Pancreas (tissue), 10 donors: ENCODE measurements at regions not wholly inside any gene's neighbourhood (a gene's known extent, or its start where the extent isn't known, plus 50 kb on each side); places are given as distances from the start of the nearest gene placed in this dataset.
A peak's percentile ranks its signal among the peaks of the same experiment; 100 is the strongest.

Experiments
- ATAC-seq, 4 donors: fragments of 200-7000 bp; cut with Tn5 transposase; one replicate each; pipeline versions ENCODE4 v1.8.0 to v1.9.1; 2020; ENCODE audit warnings: mild to moderate bottlenecking in 4 of 4, moderate library complexity in 4 of 4
- DNase-seq, 6 donors: peaks; one replicate each; pipeline ENCODE4 v3.0.0-alpha.2; 2020
- FAIRE-seq: peaks from 2 replicates; lab custom pipeline; 2012; peaks lifted over from hg19 to GRCh38; lab: Jason Lieb, UNC
- H3K27ac ChIP-seq, 4 donors: fragments of 200-600 bp; sonication (generic); 1 replicate in 3 of 4; 2 replicates in 1 of 4; pipeline versions ENCODE4 v1.5.0 to v1.8.0; 2020
- H3K27me3 ChIP-seq, 4 donors: fragments of 200-600 bp; one replicate each; pipeline ENCODE4 v1.8.0; 2021
- H3K36me3 ChIP-seq, 3 donors: fragments of 200-600 bp; sonication (generic) in 1 of 3; one replicate each; pipeline versions ENCODE4 v1.5.0 to v1.8.0; 2020 to 2021
- H3K4me1 ChIP-seq, 3 donors: fragments of 200-600 bp; one replicate each; pipeline ENCODE4 v1.8.0; 2021
- H3K4me3 ChIP-seq, 4 donors: fragments of 200-600 bp; sonication (generic) in 2 of 4; one replicate each; pipeline versions ENCODE4 v1.5.0 to v1.8.0; 2020 to 2021
- H3K9me3 ChIP-seq, 4 donors: fragments of 200-600 bp; one replicate each; pipeline ENCODE4 v1.8.0; 2021
- WGBS, 2 donors: extraction: QIAGEN DNeasy Blood & Tissue Kit; methylation state at CpG; one replicate each; pipeline ENCODE4 v1.1.7; 2013; 5-methylcytosine and 5-hydroxymethylcytosine counted together
- intact Hi-C, 3 donors: fragments of 100-400 bp; cut with DNase I; formaldehyde crosslinking; loops; one replicate each; pipeline versions ENCODE4 v1.11.1 to v1.14.2; 2022
- TF ChIP-seq, protein P1 (sequence below), 4 donors: fragments of 200-600 bp; sonication (generic) in 3 of 4; IDR thresholded peaks; one replicate each; pipeline versions ENCODE4 v1.5.0 to v1.8.0; 2021; ENCODE audit warnings: antibody characterized with exemption in 4 of 4
- donor health status: healthy with polysubstance abuse.
- donor health status: DM: no; HTN: no; CAD: no; lungs with moderate emphysema.
- donor health status: DM: no; HTN: no; CAD: no.
- donor health status: control.
- donor health status: control.
- donor health status: Bipolar disorder and iron deficiency.
- donor health status: DM: yes; HTN: yes; CAD: no.
- donor health status: DM: no; HTN: no; CAD: no.
- donor health status: DM: no; HTN: no; CAD: no.
- donor health status: DM: yes; HTN: yes; CAD: no.

DNA sequence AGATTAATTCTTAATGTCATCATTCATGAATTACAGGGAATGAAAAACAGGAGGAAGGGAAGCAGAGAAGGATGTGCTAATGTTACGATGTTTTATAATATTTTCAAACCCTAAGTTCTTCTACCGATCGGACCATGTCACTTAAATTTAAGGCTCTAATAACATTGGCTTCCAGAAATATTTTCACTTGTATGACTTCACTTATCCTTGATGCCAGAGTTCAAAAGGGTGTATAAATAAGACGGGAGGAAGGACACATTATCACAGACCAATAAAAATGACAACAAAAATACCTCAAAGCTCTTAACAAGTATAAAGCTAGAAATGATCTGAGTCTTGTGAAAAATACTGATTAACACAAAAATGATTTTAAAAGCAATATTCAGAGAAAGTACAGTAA lies 370.4 kb upstream of the CITED2 start:
- H3K27ac ChIP-seq = no peak overlapping the region
- intact Hi-C loops = no loop called here
- no peak overlapping the region for H3K4me3 ChIP-seq
- FAIRE-seq = no peak
- 78 to 82% methylated on average over 4 of the region's 4 CpGs for WGBS, 2 donors
- no peak for DNase-seq
- H3K4me1 ChIP-seq = peaks cover 0 to 4% (median 0%) of the 10 kb centered on the region in 3 donors
- no peaks in the 10 kb centered on the region for H3K36me3 ChIP-seq
- H3K9me3 ChIP-seq = no peaks in the 10 kb centered on the region
- no peaks in the 10 kb centered on the region for H3K27me3 ChIP-seq
- ATAC-seq = no peak
- TF ChIP-seq, protein P1, sequence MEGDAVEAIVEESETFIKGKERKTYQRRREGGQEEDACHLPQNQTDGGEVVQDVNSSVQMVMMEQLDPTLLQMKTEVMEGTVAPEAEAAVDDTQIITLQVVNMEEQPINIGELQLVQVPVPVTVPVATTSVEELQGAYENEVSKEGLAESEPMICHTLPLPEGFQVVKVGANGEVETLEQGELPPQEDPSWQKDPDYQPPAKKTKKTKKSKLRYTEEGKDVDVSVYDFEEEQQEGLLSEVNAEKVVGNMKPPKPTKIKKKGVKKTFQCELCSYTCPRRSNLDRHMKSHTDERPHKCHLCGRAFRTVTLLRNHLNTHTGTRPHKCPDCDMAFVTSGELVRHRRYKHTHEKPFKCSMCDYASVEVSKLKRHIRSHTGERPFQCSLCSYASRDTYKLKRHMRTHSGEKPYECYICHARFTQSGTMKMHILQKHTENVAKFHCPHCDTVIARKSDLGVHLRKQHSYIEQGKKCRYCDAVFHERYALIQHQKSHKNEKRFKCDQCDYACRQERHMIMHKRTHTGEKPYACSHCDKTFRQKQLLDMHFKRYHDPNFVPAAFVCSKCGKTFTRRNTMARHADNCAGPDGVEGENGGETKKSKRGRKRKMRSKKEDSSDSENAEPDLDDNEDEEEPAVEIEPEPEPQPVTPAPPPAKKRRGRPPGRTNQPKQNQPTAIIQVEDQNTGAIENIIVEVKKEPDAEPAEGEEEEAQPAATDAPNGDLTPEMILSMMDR (IDR thresholded peaks at IDR 0.05) = no peak

DNA sequence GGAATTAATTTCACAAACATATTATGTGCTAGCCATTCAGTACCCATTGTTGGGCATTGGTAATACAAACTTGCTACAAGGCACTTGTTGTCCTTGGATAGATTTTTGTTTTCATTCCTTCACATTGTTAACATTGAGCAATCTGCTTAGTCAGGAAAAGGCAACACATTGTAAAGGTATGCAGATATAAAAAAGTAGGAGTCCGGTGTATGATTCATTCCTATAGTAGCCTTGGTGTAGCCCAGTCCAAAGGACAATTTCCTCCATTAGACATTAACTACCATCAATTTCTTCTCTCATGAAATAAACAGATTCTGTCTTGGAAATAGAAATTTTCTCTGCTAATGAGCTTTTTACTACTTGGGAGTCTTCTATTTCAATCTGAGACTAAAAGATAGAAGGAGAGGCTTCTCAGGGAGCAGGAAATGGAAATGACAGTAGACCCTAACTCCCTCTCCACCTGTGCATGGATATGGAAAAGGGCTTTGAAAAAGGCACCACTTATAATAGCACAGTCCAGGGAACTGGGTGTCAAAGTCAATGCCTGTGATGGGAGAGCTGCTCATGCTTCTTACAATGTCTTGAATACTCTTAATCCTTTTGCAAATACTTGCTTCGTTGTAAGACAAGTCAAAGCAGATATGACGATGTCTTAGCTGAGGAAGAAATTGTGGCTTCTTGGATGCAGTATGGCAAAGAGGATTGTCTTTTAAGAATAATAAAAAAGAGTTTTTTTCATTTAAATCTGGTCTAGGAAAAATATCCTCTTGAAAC lies 369.4 kb upstream of the CITED2 start:
- H3K9me3 ChIP-seq = no peaks in the 10 kb centered on the region
- H3K4me3 ChIP-seq = no peak overlapping the region
- no peaks in the 10 kb centered on the region for H3K36me3 ChIP-seq
- DNase-seq (no peak), FAIRE-seq (no peak), ATAC-seq (peak; percentile 67 to 92 (median 84))
- H3K4me1 ChIP-seq = peaks cover 0 to 1% (median 0%) of the 10 kb centered on the region in 3 donors
- intact Hi-C loops = no loop called here
- 68 to 74% methylated on average over 3 of the region's 3 CpGs for WGBS, 2 donors
- TF ChIP-seq, protein P1 (IDR thresholded peaks at IDR 0.05) = no peak
- no peaks in the 10 kb centered on the region for H3K27me3 ChIP-seq
- no peak overlapping the region for H3K27ac ChIP-seq

DNA sequence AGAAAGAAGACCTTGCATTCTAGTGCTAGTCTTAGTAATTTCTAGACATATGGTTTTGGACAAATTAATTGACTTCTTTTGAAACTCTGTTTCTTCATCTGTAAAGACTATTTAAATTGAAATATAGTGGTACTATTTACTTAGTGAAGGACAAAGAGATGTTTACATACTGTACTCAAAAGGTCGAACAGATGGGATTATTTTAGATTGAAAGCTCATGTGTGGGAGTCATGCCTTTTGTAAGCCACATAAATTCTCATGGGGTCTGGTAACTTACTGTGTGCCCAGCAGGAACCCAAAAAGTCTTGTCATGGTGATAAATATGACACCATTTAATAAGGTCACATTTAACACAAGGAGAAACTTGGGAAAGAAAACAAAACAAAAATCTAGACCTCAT lies 368.2 kb upstream of the CITED2 start:
- TF ChIP-seq, protein P1 (IDR thresholded peaks at IDR 0.05) = no peak
- FAIRE-seq = peak; percentile 23
- Histone ChIP-seq H3K9me3 (no peaks in the 10 kb centered on the region), H3K4me3 (no peak overlapping the region), H3K4me1 (no peaks in the 10 kb centered on the region), H3K36me3 (no peaks in the 10 kb centered on the region), H3K27me3 (no peaks in the 10 kb centered on the region), H3K27ac (no peak overlapping the region)
- intact Hi-C loops = no loop called here
- no peak for ATAC-seq
- DNase-seq = no peak
- WGBS, 2 donors = 17 to 36% methylated on average over 1 of the region's 1 CpG

DNA sequence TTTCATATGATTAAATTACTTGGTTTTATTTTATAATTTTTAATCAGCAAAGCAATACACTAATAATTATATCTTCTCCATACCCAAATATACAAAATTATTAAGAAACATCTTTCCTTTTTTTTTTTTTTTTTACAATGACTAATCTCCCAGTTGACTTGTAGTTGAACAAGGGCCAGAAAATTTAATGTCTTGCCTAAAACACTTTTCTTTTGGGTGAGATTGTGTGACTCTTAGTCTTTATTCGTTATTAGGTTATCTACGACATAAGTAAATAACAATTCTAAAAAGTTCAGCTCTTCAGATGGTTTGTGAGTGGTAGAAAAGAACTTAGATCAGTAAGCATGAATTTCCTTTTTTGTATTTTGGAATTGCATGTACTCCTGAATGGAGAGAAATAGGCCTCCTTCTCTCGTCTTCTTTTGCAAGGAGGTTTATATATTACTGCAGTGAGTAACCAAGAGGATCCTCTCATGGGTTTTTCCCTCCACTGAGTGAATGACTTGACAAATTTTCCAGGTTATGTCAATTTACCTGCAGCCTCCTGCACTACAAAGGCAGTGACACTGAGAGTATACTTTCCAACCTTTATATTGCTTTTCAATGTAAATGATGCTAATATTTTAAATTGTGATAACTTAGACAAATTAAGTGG lies 364.5 kb upstream of the CITED2 start:
- no peak for DNase-seq
- 74 to 85% methylated on average over 3 of the region's 3 CpGs for WGBS, 2 donors
- no peak for FAIRE-seq
- TF ChIP-seq, protein P1 (IDR thresholded peaks at IDR 0.05) = no peak
- intact Hi-C loops = no loop called here
- no peak overlapping the region for H3K4me3 ChIP-seq
- H3K9me3 ChIP-seq = no peaks in the 10 kb centered on the region
- no peaks in the 10 kb centered on the region for H3K36me3 ChIP-seq
- H3K4me1 ChIP-seq = no peaks in the 10 kb centered on the region
- ATAC-seq = no peak
- H3K27ac ChIP-seq = no peak overlapping the region
- no peaks in the 10 kb centered on the region for H3K27me3 ChIP-seq
